ENCODE measurements at regions not wholly inside any gene's neighbourhood (a gene's known extent, or its start where the extent isn't known, plus 50 kb on each side); places are given as distances from the start of the nearest gene placed in this dataset.

DNA sequence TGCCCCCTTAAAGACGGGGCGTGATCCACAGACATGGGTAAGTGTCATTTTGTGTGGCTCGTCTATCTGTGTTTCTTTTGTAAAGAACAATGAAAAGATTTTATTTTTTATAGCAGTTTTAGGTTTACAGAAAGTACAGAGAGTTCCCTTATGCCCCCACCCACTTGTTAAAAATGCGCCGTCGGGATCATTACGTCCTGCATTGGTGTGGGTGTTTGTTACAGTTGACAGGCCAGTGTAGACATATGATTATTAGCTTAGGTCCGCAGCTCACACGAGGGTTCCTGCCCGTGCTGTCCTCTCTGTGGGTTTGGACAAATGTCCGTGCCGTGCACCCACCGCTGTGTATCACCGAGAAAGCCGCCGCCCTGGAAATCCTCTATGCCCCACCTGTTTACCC is 50.5 kb downstream of the RGS12 start:
- H3K36me3 ChIP-seq: peaks cover 0 to 18% (median 9%) of the 10 kb centered on the region in 4 donors
- WGBS, 5 donors: 90 to 93% (median 91%) methylated on average over 16 of the region's 16 CpGs
- no peak for DNase-seq
- H3K27ac ChIP-seq: no peak overlapping the region
- H3K4me1 ChIP-seq: peaks cover 4 to 26% (median 15%) of the 10 kb centered on the region in 4 donors
- H3K9me3 ChIP-seq: no peaks in the 10 kb centered on the region
- TF ChIP-seq POLR2AphosphoS5 (IDR thresholded peaks at IDR 0.05) (no peak), EP300 (IDR thresholded peaks at IDR 0.05) (no peak), POLR2A (IDR thresholded peaks at IDR 0.05) (no peak)
- TF ChIP-seq, protein P1, sequence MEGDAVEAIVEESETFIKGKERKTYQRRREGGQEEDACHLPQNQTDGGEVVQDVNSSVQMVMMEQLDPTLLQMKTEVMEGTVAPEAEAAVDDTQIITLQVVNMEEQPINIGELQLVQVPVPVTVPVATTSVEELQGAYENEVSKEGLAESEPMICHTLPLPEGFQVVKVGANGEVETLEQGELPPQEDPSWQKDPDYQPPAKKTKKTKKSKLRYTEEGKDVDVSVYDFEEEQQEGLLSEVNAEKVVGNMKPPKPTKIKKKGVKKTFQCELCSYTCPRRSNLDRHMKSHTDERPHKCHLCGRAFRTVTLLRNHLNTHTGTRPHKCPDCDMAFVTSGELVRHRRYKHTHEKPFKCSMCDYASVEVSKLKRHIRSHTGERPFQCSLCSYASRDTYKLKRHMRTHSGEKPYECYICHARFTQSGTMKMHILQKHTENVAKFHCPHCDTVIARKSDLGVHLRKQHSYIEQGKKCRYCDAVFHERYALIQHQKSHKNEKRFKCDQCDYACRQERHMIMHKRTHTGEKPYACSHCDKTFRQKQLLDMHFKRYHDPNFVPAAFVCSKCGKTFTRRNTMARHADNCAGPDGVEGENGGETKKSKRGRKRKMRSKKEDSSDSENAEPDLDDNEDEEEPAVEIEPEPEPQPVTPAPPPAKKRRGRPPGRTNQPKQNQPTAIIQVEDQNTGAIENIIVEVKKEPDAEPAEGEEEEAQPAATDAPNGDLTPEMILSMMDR (IDR thresholded peaks at IDR 0.05): no peak
- no peak overlapping the region for H3K4me3 ChIP-seq
- H3K27me3 ChIP-seq: no peaks in the 10 kb centered on the region
- intact Hi-C loops (cut with DNase I; ENCODE audit: low total_unique reads): no loop called here

DNA sequence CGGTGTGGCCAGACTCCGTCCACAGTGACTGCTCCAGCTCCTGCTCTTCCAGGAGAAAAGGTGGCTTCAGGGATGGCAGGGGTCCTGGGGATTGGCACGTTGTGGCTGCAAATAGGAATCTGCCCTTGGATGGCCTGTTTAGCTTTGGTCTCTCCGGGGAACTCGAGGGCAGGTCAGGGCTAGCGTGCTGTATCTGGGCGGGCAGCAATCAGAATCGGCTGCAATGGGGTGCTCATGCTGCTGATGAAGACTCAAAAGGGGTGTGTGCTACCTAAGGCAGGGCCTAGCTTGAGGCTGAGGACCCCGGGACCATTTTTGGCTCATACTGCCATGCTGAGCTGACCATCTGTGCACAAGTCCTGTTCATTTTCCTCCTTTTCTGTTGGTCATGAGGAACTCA is 51.3 kb downstream of the RGS12 start:
- TF ChIP-seq POLR2A (IDR thresholded peaks at IDR 0.05) (no peak), POLR2AphosphoS5 (IDR thresholded peaks at IDR 0.05) (no peak), EP300 (IDR thresholded peaks at IDR 0.05) (no peak)
- TF ChIP-seq, protein P1 (IDR thresholded peaks at IDR 0.05): no peak
- intact Hi-C loops (cut with DNase I; ENCODE audit: low total_unique reads): no loop called here
- Histone ChIP-seq H3K9me3 (no peaks in the 10 kb centered on the region), H3K36me3 (peaks cover 0 to 18% (median 9%) of the 10 kb centered on the region in 4 donors), H3K27ac (no peak overlapping the region), H3K4me3 (no peak overlapping the region), H3K4me1 (peaks cover 4 to 26% (median 15%) of the 10 kb centered on the region in 4 donors), H3K27me3 (no peaks in the 10 kb centered on the region)
- 92 to 97% (median 94%) methylated on average over 6 to 9 of the region's 9 CpGs for WGBS, 5 donors
- DNase-seq: no peak

- no peaks in the 10 kb centered on the region for H3K9me3 ChIP-seq
- no peak for DNase-seq
- WGBS, 5 donors: 77 to 92% (median 80%) methylated on average over 4 of the region's 4 CpGs
- peaks cover 0 to 18% (median 9%) of the 10 kb centered on the region in 4 donors for H3K36me3 ChIP-seq
- TF ChIP-seq POLR2A (IDR thresholded peaks at IDR 0.05): no peak
- TF ChIP-seq, protein P1 (IDR thresholded peaks at IDR 0.05): no peak
- no peak for TF ChIP-seq POLR2AphosphoS5 (IDR thresholded peaks at IDR 0.05)
- TF ChIP-seq EP300 (IDR thresholded peaks at IDR 0.05): no peak
- no peak overlapping the region for H3K27ac ChIP-seq
- peaks cover 4 to 26% (median 15%) of the 10 kb centered on the region in 4 donors for H3K4me1 ChIP-seq
- H3K27me3 ChIP-seq: no peaks in the 10 kb centered on the region
- intact Hi-C loops (cut with DNase I; ENCODE audit: low total_unique reads): no loop called here
- no peak overlapping the region for H3K4me3 ChIP-seq
These were observed 51.8 kb downstream of the RGS12 start for GRCh38 chr4:3344596-3344995.

DNA sequence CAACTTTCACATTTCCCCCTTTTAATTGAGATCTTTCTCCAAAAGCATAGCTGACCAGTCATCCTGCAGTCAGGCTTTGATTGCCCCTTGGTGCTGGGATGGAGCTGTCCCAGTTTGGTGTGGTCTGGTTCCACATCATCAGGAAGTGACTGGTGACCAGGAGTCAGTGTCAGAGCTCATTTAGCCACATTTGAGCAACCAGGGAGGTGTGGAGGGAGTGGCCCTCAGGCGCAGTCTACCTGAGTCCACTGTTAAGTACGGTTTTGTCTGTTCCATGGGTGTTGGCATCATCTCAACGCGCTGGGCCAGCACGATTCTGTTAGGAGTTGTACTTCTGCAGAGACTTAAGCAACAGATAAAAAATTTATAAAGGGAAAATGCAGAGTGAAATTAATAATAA is 52.6 kb downstream of the RGS12 start:
- Histone ChIP-seq H3K4me1 (peaks cover 4 to 21% (median 14%) of the 10 kb centered on the region in 4 donors), H3K36me3 (peaks cover 0 to 18% (median 9%) of the 10 kb centered on the region in 4 donors), H3K4me3 (no peak overlapping the region), H3K27ac (no peak overlapping the region), H3K27me3 (no peaks in the 10 kb centered on the region), H3K9me3 (no peaks in the 10 kb centered on the region)
- intact Hi-C loops (cut with DNase I; ENCODE audit: low total_unique reads): loop anchor here (5.0 kb wide), 1 partner anchor 97 kb away; the partner anchor contains the start of gene HGFAC
- WGBS, 5 donors: 72 to 83% (median 82%) methylated on average over 5 of the region's 5 CpGs
- TF ChIP-seq POLR2A (IDR thresholded peaks at IDR 0.05): no peak
- TF ChIP-seq, protein P1 (IDR thresholded peaks at IDR 0.05): no peak
- TF ChIP-seq EP300 (IDR thresholded peaks at IDR 0.05): no peak
- TF ChIP-seq POLR2AphosphoS5 (IDR thresholded peaks at IDR 0.05): no peak
- DNase-seq: no peak

Measured in stomach (tissue), 8 donors.